CD4-positive, alpha-beta T cell treated with Interleukin-15 for 1 hour (primary cell): ENCODE measurements at regions not wholly inside any gene's neighbourhood (a gene's known extent, or its start where the extent isn't known, plus 50 kb on each side); places are given as distances from the start of the nearest gene placed in this dataset.

Experiments used
- DNase-seq: peaks from one replicate; pipeline ENCODE4 v3.0.0-alpha.2; 2020

GRCh38 chr12:123040106-123040505 lies 59.6 kb downstream of the ARL6IP4 start:
- DNase-seq, result no peak

- no peak for DNase-seq
Observed at GRCh38 chr12:123038966-123039365, 58.5 kb downstream of the ARL6IP4 start.

GRCh38 chr12:123038486-123038885 lies 58.0 kb downstream of the ARL6IP4 start:
- no peak for DNase-seq

- DNase-seq, result no peak
Observed at GRCh38 chr12:123037791-123038190, 57.3 kb downstream of the ARL6IP4 start.

GRCh38 chr12:123036466-123037285 lies 56.2 kb downstream of the ARL6IP4 start:
- DNase-seq, result no peak

GRCh38 chr12:123035841-123036240 lies 55.4 kb downstream of the ARL6IP4 start:
- no peak for DNase-seq

GRCh38 chr12:123034865-123035264 lies 54.4 kb downstream of the ARL6IP4 start:
- DNase-seq, result no peak

- DNase-seq, result no peak
Observed at GRCh38 chr12:123034022-123034541, 53.6 kb downstream of the ARL6IP4 start.

- no peak for DNase-seq
Observed at GRCh38 chr12:123033392-123034021, 53.0 kb downstream of the ARL6IP4 start.

- DNase-seq, result no peak
Observed at GRCh38 chr12:123032736-123033391, 52.4 kb downstream of the ARL6IP4 start.
